Right lobe of liver (tissue), 4 donors: ENCODE measurements at regions not wholly inside any gene's neighbourhood (a gene's known extent, or its start where the extent isn't known, plus 50 kb on each side); places are given as distances from the start of the nearest gene placed in this dataset.

Experiments
- POLR2A ChIP-seq: fragments of 450-650 bp; IDR thresholded peaks from one replicate; pipeline ENCODE4 v1.6.1; 2017; ENCODE audit warnings: antibody characterized with exemption, mild to moderate bottlenecking
- TF ChIP-seq, protein P1 (sequence below), 4 donors: fragments of 200-600 bp in 3 of 4; fragments of 450-650 bp in 1 of 4; IDR thresholded peaks; one replicate each; pipeline versions ENCODE4 v1.5.1 to v1.8.0; 2016 to 2022; ENCODE audit warnings: antibody characterized with exemption in 4 of 4, mild to moderate bottlenecking in 2 of 4
- donor health status: DM: no; HTN: no; CAD: no.
- donor health status: DM: no; HTN: no; CAD: no.
- donor health status: DM: no; HTN: yes; CAD: no.

GRCh38 chr16:49036126-49036525 lies 245.5 kb downstream of the CBLN1 start:
- TF ChIP-seq, protein P1, sequence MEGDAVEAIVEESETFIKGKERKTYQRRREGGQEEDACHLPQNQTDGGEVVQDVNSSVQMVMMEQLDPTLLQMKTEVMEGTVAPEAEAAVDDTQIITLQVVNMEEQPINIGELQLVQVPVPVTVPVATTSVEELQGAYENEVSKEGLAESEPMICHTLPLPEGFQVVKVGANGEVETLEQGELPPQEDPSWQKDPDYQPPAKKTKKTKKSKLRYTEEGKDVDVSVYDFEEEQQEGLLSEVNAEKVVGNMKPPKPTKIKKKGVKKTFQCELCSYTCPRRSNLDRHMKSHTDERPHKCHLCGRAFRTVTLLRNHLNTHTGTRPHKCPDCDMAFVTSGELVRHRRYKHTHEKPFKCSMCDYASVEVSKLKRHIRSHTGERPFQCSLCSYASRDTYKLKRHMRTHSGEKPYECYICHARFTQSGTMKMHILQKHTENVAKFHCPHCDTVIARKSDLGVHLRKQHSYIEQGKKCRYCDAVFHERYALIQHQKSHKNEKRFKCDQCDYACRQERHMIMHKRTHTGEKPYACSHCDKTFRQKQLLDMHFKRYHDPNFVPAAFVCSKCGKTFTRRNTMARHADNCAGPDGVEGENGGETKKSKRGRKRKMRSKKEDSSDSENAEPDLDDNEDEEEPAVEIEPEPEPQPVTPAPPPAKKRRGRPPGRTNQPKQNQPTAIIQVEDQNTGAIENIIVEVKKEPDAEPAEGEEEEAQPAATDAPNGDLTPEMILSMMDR (IDR thresholded peaks at IDR 0.05): no peak
- no peak for TF ChIP-seq POLR2A
